ENCODE measurements at regions not wholly inside any gene's neighbourhood (a gene's known extent, or its start where the extent isn't known, plus 50 kb on each side); places are given as distances from the start of the nearest gene placed in this dataset.
"Not testable (repeated sequence)": the region's sequence is repeated elsewhere in the genome, so short reads cannot be mapped to it uniquely, and the experiment has no call there.

DNA sequence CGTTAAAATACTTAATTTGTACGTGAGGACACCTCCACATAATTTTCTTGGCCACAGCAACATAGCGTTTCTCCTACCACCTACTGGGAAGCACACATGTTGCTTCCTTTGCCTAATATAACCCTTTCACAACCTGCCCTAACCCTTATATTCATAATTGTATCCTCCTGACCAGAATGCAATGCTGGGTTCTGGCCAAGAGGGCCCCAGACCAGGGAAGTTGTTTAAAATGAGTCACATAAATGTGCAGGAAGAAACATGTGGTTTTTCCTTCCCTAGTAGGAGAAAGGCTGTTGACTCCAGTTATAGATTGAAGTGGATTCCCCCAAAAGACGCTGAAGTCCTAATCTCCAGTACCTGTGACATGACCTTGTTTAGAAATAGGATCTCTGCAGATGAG, 187.3 kb downstream of the NUFIP1 start:
- 85 to 96% methylated on average over 3 to 4 of the region's 4 CpGs for WGBS, 2 experiments (ENCODE audit: insufficient coverage in 2 of 2)
- H3K27ac ChIP-seq (ENCODE audit: low read depth, low read length, severe bottlenecking), result no peak overlapping the region

GRCh38 chr13:44800626-44801025, 188.6 kb downstream of the NUFIP1 start:
- 87 to 90% methylated on average over 4 of the region's 5 CpGs for WGBS, 2 experiments (ENCODE audit: insufficient coverage in 2 of 2)
- no peak overlapping the region for H3K27ac ChIP-seq (ENCODE audit: low read depth, low read length, severe bottlenecking)
- no peaks in the 10 kb centered on the region for H3K36me3 ChIP-seq (ENCODE audit: control insufficient read depth, insufficient read depth, low read length)
- H3K4me3 ChIP-seq (ENCODE audit: extremely low read depth, insufficient read depth, low read length, poor library complexity, severe bottlenecking), result no peak overlapping the region
- H3K4me1 ChIP-seq (ENCODE audit: control insufficient read depth, insufficient read depth, low read length, poor library complexity, severe bottlenecking), result no peaks in the 10 kb centered on the region
- H3K9me3 ChIP-seq (ENCODE audit: control insufficient read depth, low read length), result no peaks in the 10 kb centered on the region

More for the DNA sequence above, 187.3 kb downstream of the NUFIP1 start:
- Histone ChIP-seq H3K9me3 (ENCODE audit: control insufficient read depth, low read length) (no peaks in the 10 kb centered on the region), H3K4me3 (ENCODE audit: extremely low read depth, insufficient read depth, low read length, poor library complexity, severe bottlenecking) (no peak overlapping the region), H3K36me3 (ENCODE audit: control insufficient read depth, insufficient read depth, low read length) (no peaks in the 10 kb centered on the region), H3K4me1 (ENCODE audit: control insufficient read depth, insufficient read depth, low read length, poor library complexity, severe bottlenecking) (no peaks in the 10 kb centered on the region)

- no peaks in the 10 kb centered on the region for H3K4me1 ChIP-seq (ENCODE audit: control insufficient read depth, insufficient read depth, low read length, poor library complexity, severe bottlenecking)
- 80 to 83% methylated on average over 1 to 2 of the region's 2 CpGs for WGBS, 2 experiments (ENCODE audit: insufficient coverage in 2 of 2)
- H3K9me3 ChIP-seq (ENCODE audit: control insufficient read depth, low read length), result no peaks in the 10 kb centered on the region
- no peak overlapping the region for H3K4me3 ChIP-seq (ENCODE audit: extremely low read depth, insufficient read depth, low read length, poor library complexity, severe bottlenecking)
- H3K36me3 ChIP-seq (ENCODE audit: control insufficient read depth, insufficient read depth, low read length), result no peaks in the 10 kb centered on the region
- no peak overlapping the region for H3K27ac ChIP-seq (ENCODE audit: low read depth, low read length, severe bottlenecking)
Measured at GRCh38 chr13:44797685-44798084, 191.6 kb downstream of the NUFIP1 start.

DNA sequence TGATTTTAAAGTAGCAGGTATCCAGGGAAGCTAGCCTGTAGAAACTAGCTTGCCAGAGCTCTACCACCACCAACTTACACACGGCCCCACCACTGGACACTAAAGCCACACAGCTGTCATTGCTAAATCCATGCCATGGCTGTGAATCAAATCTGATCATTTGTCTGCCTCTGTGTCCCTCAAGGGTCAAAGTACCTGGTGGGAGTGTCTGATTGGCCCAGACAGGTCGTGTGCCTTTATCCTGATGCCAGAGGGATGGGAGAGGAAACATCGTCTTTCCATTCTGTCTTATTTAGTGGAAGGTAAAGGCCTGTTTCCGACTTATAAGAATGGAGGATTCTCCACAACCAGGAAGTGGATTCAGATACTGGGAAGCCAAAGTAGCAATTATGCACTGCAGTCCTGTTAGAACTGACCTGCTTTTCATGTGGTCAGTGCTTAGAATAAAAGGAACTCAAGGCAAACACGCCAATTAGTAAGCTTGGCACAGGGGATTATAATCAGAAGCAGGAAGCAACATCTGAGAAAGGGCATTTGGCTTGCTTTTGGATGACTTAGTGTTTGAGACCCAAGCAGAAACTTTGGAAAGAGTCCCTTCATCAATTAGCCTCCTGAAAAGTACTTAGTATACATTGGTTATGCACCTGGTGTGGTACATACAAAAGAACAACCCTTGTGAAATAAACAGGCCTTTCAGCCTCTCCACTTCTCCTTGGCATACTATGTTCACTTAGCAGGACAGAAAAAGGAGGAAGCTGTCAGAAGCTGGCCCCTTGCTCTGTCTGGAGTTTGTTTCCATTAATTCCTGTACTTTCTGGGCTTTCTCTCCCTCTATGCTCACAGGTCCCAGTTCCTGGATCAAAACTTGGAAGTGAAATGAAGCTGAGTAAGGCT, 192.4 kb downstream of the NUFIP1 start:
- H3K4me1 ChIP-seq (ENCODE audit: control insufficient read depth, insufficient read depth, low read length, poor library complexity, severe bottlenecking), result no peaks in the 10 kb centered on the region
- 78 to 82% methylated on average over 4 to 5 of the region's 5 CpGs for WGBS, 2 experiments (ENCODE audit: insufficient coverage in 2 of 2)
- no peak overlapping the region for H3K27ac ChIP-seq (ENCODE audit: low read depth, low read length, severe bottlenecking)
- H3K36me3 ChIP-seq (ENCODE audit: control insufficient read depth, insufficient read depth, low read length), result no peaks in the 10 kb centered on the region
- no peaks in the 10 kb centered on the region for H3K9me3 ChIP-seq (ENCODE audit: control insufficient read depth, low read length)
- no peak overlapping the region for H3K4me3 ChIP-seq (ENCODE audit: extremely low read depth, insufficient read depth, low read length, poor library complexity, severe bottlenecking)

DNA sequence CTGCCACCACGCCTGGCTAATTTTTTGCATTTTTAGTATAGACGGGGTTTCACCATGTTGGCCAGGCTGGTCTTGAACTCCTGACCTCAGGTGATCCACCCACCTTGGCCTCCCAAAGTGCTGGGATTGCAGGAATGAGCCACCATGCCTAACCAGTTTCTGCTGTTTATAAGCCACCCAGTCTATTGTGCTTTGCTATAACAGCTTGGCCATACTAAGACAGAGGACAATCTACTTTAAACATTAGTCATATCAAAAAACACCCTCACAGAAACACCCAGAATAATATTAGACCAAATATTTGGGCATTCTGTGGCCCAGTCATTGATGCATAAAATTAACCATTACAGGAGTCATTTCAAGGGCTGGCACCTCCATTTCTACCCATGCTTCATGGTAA, 193.2 kb downstream of the NUFIP1 start:
- H3K27ac ChIP-seq (ENCODE audit: low read depth, low read length, severe bottlenecking); H3K9me3 ChIP-seq (ENCODE audit: control insufficient read depth, low read length); H3K4me1 ChIP-seq (ENCODE audit: control insufficient read depth, insufficient read depth, low read length, poor library complexity, severe bottlenecking); H3K36me3 ChIP-seq (ENCODE audit: control insufficient read depth, insufficient read depth, low read length); H3K4me3 ChIP-seq (ENCODE audit: extremely low read depth, insufficient read depth, low read length, poor library complexity, severe bottlenecking): not testable (repeated sequence)
- WGBS, 2 experiments (ENCODE audit: insufficient coverage in 2 of 2), result 96 to 100% methylated on average over 1 to 2 of the region's 2 CpGs

DNA sequence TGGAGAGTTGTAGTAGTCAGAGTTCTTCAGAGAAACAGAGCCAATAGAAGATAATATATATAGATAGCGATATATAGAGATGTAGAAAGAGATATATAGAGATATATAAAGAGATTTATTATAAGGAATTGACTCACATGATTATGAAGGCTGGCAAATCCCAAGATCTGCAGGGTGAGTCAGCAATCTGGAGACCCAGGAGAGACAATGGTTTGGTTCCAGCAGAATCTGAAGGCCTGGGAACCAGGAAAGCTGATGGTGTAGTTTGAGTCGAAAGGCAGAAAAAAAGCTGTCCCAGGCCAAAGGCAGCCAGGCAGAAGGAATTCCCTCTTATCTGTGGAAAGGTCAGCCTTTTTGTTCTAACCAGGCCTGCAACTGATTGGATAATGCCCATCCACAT, 194.1 kb downstream of the NUFIP1 start:
- H3K9me3 ChIP-seq (ENCODE audit: control insufficient read depth, low read length), result no peaks in the 10 kb centered on the region
- no peak overlapping the region for H3K27ac ChIP-seq (ENCODE audit: low read depth, low read length, severe bottlenecking)
- H3K36me3 ChIP-seq (ENCODE audit: control insufficient read depth, insufficient read depth, low read length), result no peaks in the 10 kb centered on the region
- H3K4me3 ChIP-seq (ENCODE audit: extremely low read depth, insufficient read depth, low read length, poor library complexity, severe bottlenecking), result no peak overlapping the region
- 100% methylated on average over 1 of the region's 2 CpGs for WGBS, 2 experiments (ENCODE audit: insufficient coverage in 2 of 2)
- no peaks in the 10 kb centered on the region for H3K4me1 ChIP-seq (ENCODE audit: control insufficient read depth, insufficient read depth, low read length, poor library complexity, severe bottlenecking)

- Histone ChIP-seq H3K9me3 (ENCODE audit: control insufficient read depth, low read length) (peaks cover 4% of the 10 kb centered on the region), H3K4me1 (ENCODE audit: control insufficient read depth, insufficient read depth, low read length, poor library complexity, severe bottlenecking) (no peaks in the 10 kb centered on the region), H3K4me3 (ENCODE audit: extremely low read depth, insufficient read depth, low read length, poor library complexity, severe bottlenecking) (no peak overlapping the region), H3K27ac (ENCODE audit: low read depth, low read length, severe bottlenecking) (no peak overlapping the region), H3K36me3 (ENCODE audit: control insufficient read depth, insufficient read depth, low read length) (no peaks in the 10 kb centered on the region)
- WGBS, 2 experiments (ENCODE audit: insufficient coverage in 2 of 2), result 100% methylated on average over 1 to 2 of the region's 7 CpGs
Measured at GRCh38 chr13:44792096-44792495, 197.2 kb downstream of the NUFIP1 start.

DNA sequence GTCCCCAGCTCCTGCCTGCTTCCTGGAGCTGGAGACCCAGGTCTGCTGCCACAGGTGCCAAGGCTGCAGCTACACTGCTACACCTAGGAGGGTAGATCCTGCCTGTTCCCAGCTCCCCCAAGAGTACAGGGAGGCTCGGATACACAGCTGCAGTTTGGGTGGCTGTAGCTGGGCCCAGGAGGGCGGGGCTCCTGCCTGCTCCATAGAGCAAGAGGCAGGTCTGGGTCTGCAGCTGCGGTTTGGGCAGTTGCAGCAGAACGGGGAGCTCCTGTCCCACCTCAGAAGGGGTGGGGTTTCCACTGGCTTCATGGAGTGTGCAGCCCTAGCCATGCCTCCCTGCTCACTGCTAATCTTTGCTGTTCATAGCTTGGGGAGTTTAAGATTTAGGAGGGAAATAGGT, 199.0 kb downstream of the NUFIP1 start:
- no peaks in the 10 kb centered on the region for H3K36me3 ChIP-seq (ENCODE audit: control insufficient read depth, insufficient read depth, low read length)
- peaks cover 4% of the 10 kb centered on the region for H3K9me3 ChIP-seq (ENCODE audit: control insufficient read depth, low read length)

GRCh38 chr13:44787617-44788016, 201.7 kb downstream of the NUFIP1 start:
- no peak overlapping the region for H3K27ac ChIP-seq (ENCODE audit: low read depth, low read length, severe bottlenecking)
- H3K4me1 ChIP-seq (ENCODE audit: control insufficient read depth, insufficient read depth, low read length, poor library complexity, severe bottlenecking), result no peaks in the 10 kb centered on the region
- H3K36me3 ChIP-seq (ENCODE audit: control insufficient read depth, insufficient read depth, low read length), result no peaks in the 10 kb centered on the region
- no peak overlapping the region for H3K4me3 ChIP-seq (ENCODE audit: extremely low read depth, insufficient read depth, low read length, poor library complexity, severe bottlenecking)
- H3K9me3 ChIP-seq (ENCODE audit: control insufficient read depth, low read length), result peaks cover 4% of the 10 kb centered on the region
- 91 to 92% methylated on average over 6 to 7 of the region's 7 CpGs for WGBS, 2 experiments (ENCODE audit: insufficient coverage in 2 of 2)

More for the DNA sequence above, 199.0 kb downstream of the NUFIP1 start:
- no peak overlapping the region for H3K4me3 ChIP-seq (ENCODE audit: extremely low read depth, insufficient read depth, low read length, poor library complexity, severe bottlenecking)
- H3K4me1 ChIP-seq (ENCODE audit: control insufficient read depth, insufficient read depth, low read length, poor library complexity, severe bottlenecking), result no peaks in the 10 kb centered on the region
- no peak overlapping the region for H3K27ac ChIP-seq (ENCODE audit: low read depth, low read length, severe bottlenecking)
- 69 to 76% methylated on average over 3 to 4 of the region's 4 CpGs for WGBS, 2 experiments (ENCODE audit: insufficient coverage in 2 of 2)

GRCh38 chr13:44786756-44787155, 202.5 kb downstream of the NUFIP1 start:
- H3K27ac ChIP-seq (ENCODE audit: low read depth, low read length, severe bottlenecking), result no peak overlapping the region
- peaks cover 4% of the 10 kb centered on the region for H3K9me3 ChIP-seq (ENCODE audit: control insufficient read depth, low read length)
- H3K4me3 ChIP-seq (ENCODE audit: extremely low read depth, insufficient read depth, low read length, poor library complexity, severe bottlenecking), result no peak overlapping the region
- H3K36me3 ChIP-seq (ENCODE audit: control insufficient read depth, insufficient read depth, low read length), result no peaks in the 10 kb centered on the region
- WGBS, 2 experiments (ENCODE audit: insufficient coverage in 2 of 2), result 90% methylated on average over 3 of the region's 3 CpGs; no CpG with 5 or more reads in 1 of the 2 experiments
- H3K4me1 ChIP-seq (ENCODE audit: control insufficient read depth, insufficient read depth, low read length, poor library complexity, severe bottlenecking), result no peaks in the 10 kb centered on the region

GRCh38 chr13:44785401-44785800, 203.9 kb downstream of the NUFIP1 start:
- peaks cover 4% of the 10 kb centered on the region for H3K9me3 ChIP-seq (ENCODE audit: control insufficient read depth, low read length)
- no peaks in the 10 kb centered on the region for H3K4me1 ChIP-seq (ENCODE audit: control insufficient read depth, insufficient read depth, low read length, poor library complexity, severe bottlenecking)
- H3K36me3 ChIP-seq (ENCODE audit: control insufficient read depth, insufficient read depth, low read length), result no peaks in the 10 kb centered on the region
- no peak overlapping the region for H3K4me3 ChIP-seq (ENCODE audit: extremely low read depth, insufficient read depth, low read length, poor library complexity, severe bottlenecking)
- 78 to 100% methylated on average over 1 of the region's 3 CpGs for WGBS, 2 experiments (ENCODE audit: insufficient coverage in 2 of 2)
- H3K27ac ChIP-seq (ENCODE audit: low read depth, low read length, severe bottlenecking), result no peak overlapping the region

All from mesodermal cell (in vitro differentiated cells).